NCI-H1092 (cell line): ENCODE measurements at regions not wholly inside any gene's neighbourhood (a gene's known extent, or its start where the extent isn't known, plus 50 kb on each side); places are given as distances from the start of the nearest gene placed in this dataset.
A peak's percentile ranks its signal among the peaks of the same experiment; 100 is the strongest.

Experiments used
- DNase-seq: peaks from one replicate; lab custom pipeline; 2025; lab: John Stamatoyannopoulos, UW

- no peak for DNase-seq
Measured at GRCh38 chr15:95252404-95252803, 1021.0 kb downstream of the MCTP2 start.

GRCh38 chr15:95254263-95254662, 1022.9 kb downstream of the MCTP2 start:
- DNase-seq = no peak

DNA sequence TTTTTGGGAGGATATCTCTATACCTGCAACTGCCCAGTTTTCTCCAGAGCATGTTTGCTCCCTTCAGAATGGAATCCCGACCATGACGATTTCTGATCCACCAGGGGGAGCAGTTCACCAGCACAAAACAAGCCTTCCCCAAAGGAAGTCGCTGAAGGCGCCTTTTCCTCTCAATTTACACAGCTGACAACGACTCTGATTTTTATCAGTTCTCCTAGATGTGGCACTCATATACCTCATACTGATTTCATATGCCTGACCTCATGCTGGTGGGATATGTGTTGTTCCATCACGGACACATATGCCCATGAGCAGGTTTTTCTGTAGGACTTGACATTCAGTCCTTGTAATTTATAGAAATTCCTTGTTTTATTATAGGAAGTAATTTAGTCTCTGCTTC, 1028.2 kb downstream of the MCTP2 start:
- peak; percentile 2 for DNase-seq

GRCh38 chr15:95259965-95260364, 1028.6 kb downstream of the MCTP2 start:
- DNase-seq = no peak

DNA sequence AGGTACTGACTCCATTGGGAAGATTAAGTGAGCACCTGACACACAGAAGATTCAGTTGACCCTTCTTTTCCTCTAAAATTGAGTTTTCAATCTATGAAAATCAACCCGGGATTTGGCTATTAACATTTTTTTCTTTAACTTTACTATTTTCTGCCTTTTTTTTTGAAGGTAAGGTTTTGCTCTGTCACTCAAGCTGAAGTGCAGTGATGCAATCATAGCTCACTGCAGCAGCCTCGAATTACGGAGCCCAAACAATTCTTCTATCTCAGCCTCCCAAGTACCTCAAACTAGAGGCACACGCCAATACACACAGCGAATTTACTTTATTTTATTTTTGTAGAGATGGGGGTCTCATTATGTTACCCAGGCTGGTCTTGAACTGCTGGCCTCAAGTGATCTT, 1029.5 kb downstream of the MCTP2 start:
- DNase-seq = no peak

- no peak for DNase-seq
Measured at GRCh38 chr15:95261546-95261945, 1030.2 kb downstream of the MCTP2 start.

GRCh38 chr15:95261968-95262367, 1030.6 kb downstream of the MCTP2 start:
- no peak for DNase-seq

DNA sequence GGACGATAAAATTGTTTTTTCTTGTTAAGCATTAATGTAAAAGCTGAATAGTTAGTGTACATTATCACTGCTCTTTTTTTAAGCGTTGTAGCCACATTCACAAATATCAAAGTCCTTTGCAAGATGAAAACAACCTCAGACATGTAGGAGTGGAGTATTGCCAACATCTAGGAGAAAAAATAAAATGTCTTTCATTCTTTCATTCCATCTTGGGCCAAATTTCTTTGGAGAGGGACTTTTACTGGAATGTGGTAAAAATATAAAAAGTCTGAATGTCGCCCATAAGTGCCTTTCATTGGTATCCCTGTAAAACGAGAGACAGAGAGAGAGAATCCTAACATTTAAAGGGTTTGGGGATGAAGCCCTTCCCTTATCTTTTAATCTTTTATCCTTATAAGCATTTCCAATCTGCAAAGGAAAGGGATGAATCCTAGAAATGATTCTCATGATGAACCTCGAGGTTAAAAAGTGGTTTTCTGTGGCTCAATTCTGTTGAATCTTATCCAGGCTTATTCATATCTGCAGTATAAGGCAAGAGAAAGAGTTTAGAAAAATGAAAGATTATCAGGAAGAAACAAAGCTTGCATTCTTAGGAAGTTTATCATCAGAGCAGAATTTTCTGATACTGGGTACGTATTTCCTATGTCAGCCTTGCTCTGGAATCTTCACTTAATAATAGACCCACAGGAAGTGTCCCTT, 1031.7 kb downstream of the MCTP2 start:
- no peak for DNase-seq

GRCh38 chr15:95263751-95264150, 1032.4 kb downstream of the MCTP2 start:
- no peak for DNase-seq

GRCh38 chr15:95265419-95265997, 1034.1 kb downstream of the MCTP2 start:
- DNase-seq = no peak

- no peak for DNase-seq
Measured at GRCh38 chr15:95266451-95267061, 1035.2 kb downstream of the MCTP2 start.

- no peak for DNase-seq
Measured at GRCh38 chr15:95267481-95267880, 1036.1 kb downstream of the MCTP2 start.

DNA sequence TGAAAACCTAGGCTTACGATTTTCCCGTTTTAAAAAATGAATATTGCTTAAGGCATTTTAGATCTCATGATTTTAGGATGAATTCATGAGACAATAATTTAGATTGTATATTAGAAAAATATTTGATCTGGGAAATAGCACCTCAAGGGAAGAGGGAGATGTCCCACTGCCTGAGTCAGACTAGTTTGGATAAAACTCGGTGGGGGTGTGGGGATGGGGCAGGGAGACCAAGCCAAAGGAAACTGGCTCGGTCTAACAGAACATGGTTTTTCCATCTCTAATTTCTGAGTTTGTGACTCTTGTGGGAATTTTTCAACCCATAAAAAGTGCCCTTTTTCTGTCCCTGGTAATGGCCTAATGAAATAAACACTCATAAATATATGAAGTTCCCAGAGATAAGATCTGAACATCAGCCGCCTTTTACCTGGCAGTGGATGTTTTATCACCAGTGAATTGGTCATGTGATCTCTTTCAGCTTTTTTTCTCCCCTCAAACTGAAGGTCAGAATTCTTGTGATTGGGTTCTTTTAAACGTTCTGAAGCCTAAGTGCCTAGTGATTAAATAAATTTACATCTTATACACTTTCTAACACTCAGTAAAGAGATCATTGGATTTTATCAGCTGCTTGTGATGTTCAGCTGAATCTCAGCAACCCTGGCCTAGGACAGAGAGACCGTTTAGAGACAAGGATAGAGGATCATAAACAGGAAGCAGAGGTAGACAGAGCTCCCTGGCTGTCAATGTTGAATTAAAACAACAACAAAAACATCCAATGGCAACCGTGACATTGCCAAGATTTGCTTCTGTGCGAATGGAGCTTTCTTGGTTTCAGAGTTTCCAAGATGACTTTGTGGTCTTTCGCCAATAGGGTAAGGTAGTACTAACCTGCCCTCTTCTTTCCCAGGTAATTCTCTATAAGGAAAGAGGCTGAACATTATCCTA, 1038.2 kb downstream of the MCTP2 start:
- no peak for DNase-seq

DNA sequence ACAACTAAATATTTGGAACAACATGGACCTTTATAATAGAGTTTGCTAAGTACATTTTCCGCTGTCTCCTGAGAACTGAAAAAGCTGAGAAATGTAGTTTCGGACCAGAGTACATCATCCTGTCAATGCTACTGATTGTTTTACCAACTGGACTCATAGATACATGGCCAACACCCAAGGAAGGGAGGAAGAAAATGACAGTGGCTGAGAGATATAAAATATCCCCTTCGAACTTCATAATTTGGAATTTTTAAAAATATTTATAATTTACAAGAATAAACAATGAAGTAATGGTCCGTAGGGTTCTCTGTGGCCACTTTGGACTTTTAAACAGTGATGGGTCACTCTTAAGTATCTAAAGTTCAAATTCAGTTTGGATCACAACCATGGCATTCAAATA, 1042.7 kb downstream of the MCTP2 start:
- DNase-seq = no peak

- no peak for DNase-seq
Measured at GRCh38 chr15:95277266-95277665, 1045.9 kb downstream of the MCTP2 start.

DNA sequence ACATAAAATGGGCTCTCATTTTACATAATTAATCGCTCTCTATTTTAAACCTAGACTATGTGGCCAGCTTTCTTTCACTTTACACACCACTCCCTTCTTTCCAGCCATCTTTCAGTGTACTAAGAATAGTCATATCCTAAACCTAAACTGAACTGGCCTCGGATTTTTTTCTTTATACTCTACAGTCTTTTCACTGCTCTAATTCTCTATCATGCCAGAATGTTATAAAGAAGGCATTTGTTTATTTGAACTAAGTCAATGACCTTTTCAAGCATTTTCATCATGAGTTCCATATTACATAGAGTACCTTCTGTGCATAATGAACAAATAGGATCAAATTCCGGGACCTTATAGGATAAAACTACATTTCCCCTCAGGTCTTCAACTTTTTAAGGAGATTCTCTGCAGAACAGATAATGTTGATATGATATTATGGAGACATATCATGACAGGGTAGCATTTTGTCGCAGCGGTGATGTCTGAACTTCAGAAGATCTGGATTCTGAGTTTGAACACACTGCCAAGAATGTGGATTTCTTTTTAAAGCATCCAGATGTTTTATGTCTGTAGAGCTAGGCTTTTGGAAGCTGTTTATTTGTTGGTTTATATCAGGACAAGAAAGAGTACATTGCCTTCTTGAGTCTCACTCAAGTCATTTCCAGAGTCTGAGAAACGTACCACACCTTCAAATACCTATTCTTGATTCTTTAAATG, 1047.3 kb downstream of the MCTP2 start:
- DNase-seq = no peak

- no peak for DNase-seq
Measured at GRCh38 chr15:95279277-95280019, 1048.1 kb downstream of the MCTP2 start.

DNA sequence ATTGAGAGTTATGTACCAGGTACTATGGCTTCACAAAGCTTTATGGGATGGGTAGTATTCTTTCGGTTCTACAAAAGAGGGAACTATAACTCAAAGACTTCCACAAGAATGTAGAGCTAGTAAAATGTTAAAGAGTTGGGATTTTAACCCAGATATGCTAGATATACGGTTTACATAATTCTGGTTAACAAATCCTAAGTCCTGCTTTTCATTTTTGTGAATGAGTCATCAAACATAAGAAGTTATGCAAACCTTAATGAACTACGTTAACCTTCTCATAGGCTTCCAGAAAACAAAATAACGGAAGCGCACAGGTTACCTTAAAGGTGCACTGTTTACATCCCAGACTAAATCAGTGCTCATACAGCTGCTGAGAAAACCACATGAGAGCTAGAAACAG, 1049.3 kb downstream of the MCTP2 start:
- no peak for DNase-seq

- DNase-seq = no peak
Measured at GRCh38 chr15:95281470-95281869, 1049.0 kb upstream of the NR2F2 start.

DNA sequence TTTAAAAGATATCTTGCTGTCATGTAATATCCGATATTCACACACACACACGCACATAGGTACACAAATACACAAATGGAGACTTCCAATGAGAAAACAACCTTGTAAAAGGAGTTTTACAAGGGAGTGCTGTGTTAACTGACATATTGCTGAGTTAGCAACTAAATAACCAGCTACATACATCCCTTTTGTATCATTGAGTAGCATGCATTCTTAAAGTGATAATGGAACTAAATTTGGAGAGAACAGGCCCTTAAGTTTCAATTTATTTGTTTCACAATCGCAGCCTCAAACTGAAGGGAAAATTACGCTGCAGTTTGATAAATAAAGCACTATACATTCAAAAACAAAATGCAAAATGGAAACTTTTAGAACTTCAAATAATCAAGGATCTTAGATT, 1046.0 kb upstream of the NR2F2 start:
- DNase-seq = no peak

DNA sequence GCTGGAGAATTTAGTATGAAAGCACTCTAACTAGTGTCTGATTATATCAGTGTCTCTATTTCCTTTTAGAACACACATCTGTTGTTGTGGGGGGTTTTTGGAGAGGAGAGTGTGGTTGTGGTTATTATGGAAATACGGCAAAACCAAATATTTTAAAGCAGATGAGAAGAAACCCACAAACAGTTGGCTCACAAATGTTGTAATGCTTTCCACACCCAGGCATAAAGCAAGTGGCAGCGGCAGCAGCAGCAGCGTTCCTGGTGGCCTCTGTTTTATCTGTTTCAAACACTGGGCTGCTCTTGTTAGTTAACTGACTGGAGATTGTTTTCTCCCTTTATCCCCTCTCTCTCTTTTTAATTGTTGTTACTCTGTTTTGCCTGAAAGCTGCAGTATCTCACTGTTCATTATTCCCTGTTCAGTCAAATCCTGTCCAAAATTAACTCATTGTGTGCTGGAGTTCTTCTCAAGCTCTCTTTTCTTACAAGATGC, 1045.5 kb upstream of the NR2F2 start:
- DNase-seq = no peak
